ENCODE measurements at regions not wholly inside any gene's neighbourhood (a gene's known extent, or its start where the extent isn't known, plus 50 kb on each side); places are given as distances from the start of the nearest gene placed in this dataset.

DNA sequence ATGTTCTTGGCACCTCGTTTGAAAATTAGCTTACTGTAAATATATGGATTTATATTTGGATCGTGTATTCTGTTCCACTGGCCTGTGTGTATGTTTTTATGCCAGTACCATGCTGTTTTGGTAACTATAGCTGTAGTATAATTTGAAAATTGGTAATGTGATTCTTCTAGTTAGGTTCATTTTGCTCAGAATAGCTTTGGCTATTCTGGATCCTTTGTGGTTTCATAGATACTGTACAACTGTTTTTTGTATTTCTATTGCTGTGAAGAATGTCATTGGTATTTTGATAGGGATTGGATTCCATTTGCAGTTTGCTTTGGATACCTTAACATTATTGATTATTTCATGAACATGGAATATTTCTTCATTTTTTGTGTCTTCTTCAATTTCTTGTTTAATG lies 490.2 kb downstream of the BRINP3 start:
- WGBS: 64% methylated on average over 2 of the region's 2 CpGs
- no peaks in the 10 kb centered on the region for H3K27me3 ChIP-seq (ENCODE audit: control insufficient read depth in 4 of 4, insufficient read depth in 4 of 4, low read length in 3 of 4)

GRCh38 chr1:189992856-189993255 lies 484.8 kb downstream of the BRINP3 start:
- H3K9me3 ChIP-seq (ENCODE audit: control insufficient read depth in 4 of 4, low read length in 3 of 4): peaks cover 0 to 4% (median 2%) of the 10 kb centered on the region in 4 donors
- TF ChIP-seq HNF4G (IDR thresholded peaks at IDR 0.05) (no peak), EGR1 (IDR thresholded peaks at IDR 0.05; ENCODE audit: low read depth in 2 of 2) (no peak), YY1 (IDR thresholded peaks at IDR 0.05) (no peak), CTCF (IDR thresholded peaks at IDR 0.05; ENCODE audit: low read depth, low read length, missing input control) (no peak), GABPA (IDR thresholded peaks at IDR 0.05 in 1 of 2, conservative IDR thresholded peaks at IDR 0.05 in 1 of 2) (no peak), JUND (IDR thresholded peaks at IDR 0.05) (no peak)
- no peak overlapping the region for H3K9ac ChIP-seq (ENCODE audit: low read depth in 1 of 2, low read length in 2 of 2)
- H3K4me1 ChIP-seq (ENCODE audit: control insufficient read depth in 4 of 4, insufficient read depth in 4 of 4, low read length in 3 of 4): no peaks in the 10 kb centered on the region
- DNase-seq (ENCODE audit: low spot score): no peak
- H3K36me3 ChIP-seq (ENCODE audit: control insufficient read depth in 4 of 4, insufficient read depth in 3 of 4, low read depth in 1 of 4, low read length in 3 of 4): no peaks in the 10 kb centered on the region
- WGBS: 89% methylated on average over 12 of the region's 12 CpGs
- H3K4me3 ChIP-seq (ENCODE audit: low read depth in 1 of 3, low read length in 3 of 3): no peak overlapping the region
- H3K27ac ChIP-seq (ENCODE audit: low read depth in 1 of 2, low read length in 2 of 2): no peak overlapping the region
- H3K27me3 ChIP-seq (ENCODE audit: control insufficient read depth in 4 of 4, insufficient read depth in 4 of 4, low read length in 3 of 4): no peaks in the 10 kb centered on the region

More for the DNA sequence above, 490.2 kb downstream of the BRINP3 start:
- Histone ChIP-seq H3K4me3 (ENCODE audit: low read depth in 1 of 3, low read length in 3 of 3) (no peak overlapping the region), H3K36me3 (ENCODE audit: control insufficient read depth in 4 of 4, insufficient read depth in 3 of 4, low read depth in 1 of 4, low read length in 3 of 4) (no peaks in the 10 kb centered on the region), H3K4me1 (ENCODE audit: control insufficient read depth in 4 of 4, insufficient read depth in 4 of 4, low read length in 3 of 4) (no peaks in the 10 kb centered on the region), H3K9me3 (ENCODE audit: control insufficient read depth in 4 of 4, low read length in 3 of 4) (peaks cover 0 to 1% (median 0%) of the 10 kb centered on the region in 4 donors), H3K27ac (ENCODE audit: low read depth in 1 of 2, low read length in 2 of 2) (no peak overlapping the region), H3K9ac (ENCODE audit: low read depth in 1 of 2, low read length in 2 of 2) (no peak overlapping the region)
- no peak for TF ChIP-seq HNF4G (IDR thresholded peaks at IDR 0.05)
- DNase-seq (ENCODE audit: low spot score): no peak

- no peak overlapping the region for H3K4me3 ChIP-seq (ENCODE audit: low read depth in 1 of 3, low read length in 3 of 3)
- 58% methylated on average over 3 of the region's 3 CpGs for WGBS
- no peaks in the 10 kb centered on the region for H3K36me3 ChIP-seq (ENCODE audit: control insufficient read depth in 4 of 4, insufficient read depth in 3 of 4, low read depth in 1 of 4, low read length in 3 of 4)
- H3K9ac ChIP-seq (ENCODE audit: low read depth in 1 of 2, low read length in 2 of 2): no peak overlapping the region
- no peaks in the 10 kb centered on the region for H3K9me3 ChIP-seq (ENCODE audit: control insufficient read depth in 4 of 4, low read length in 3 of 4)
- H3K27ac ChIP-seq (ENCODE audit: low read depth in 1 of 2, low read length in 2 of 2): no peak overlapping the region
- no peaks in the 10 kb centered on the region for H3K27me3 ChIP-seq (ENCODE audit: control insufficient read depth in 4 of 4, insufficient read depth in 4 of 4, low read length in 3 of 4)
- no peaks in the 10 kb centered on the region for H3K4me1 ChIP-seq (ENCODE audit: control insufficient read depth in 4 of 4, insufficient read depth in 4 of 4, low read length in 3 of 4)
- DNase-seq (ENCODE audit: low spot score): no peak
- TF ChIP-seq REST (IDR thresholded peaks at IDR 0.05) (no peak), NR2F2 (IDR thresholded peaks at IDR 0.05) (no peak), EGR1 (IDR thresholded peaks at IDR 0.05; ENCODE audit: low read depth in 2 of 2) (no peak), ZBTB33 (IDR thresholded peaks at IDR 0.05) (no peak), FOXA2 (IDR thresholded peaks at IDR 0.05) (no peak), FOXA1 (IDR thresholded peaks at IDR 0.05) (no peak)
Measured at GRCh38 chr1:190000365-190000872, 477.2 kb downstream of the BRINP3 start.

All from liver (tissue), 8 donors.